Karpas-422 (cell line): ENCODE measurements at regions not wholly inside any gene's neighbourhood (a gene's known extent, or its start where the extent isn't known, plus 50 kb on each side); places are given as distances from the start of the nearest gene placed in this dataset.

ENCODE experiments used
- DNase-seq: peaks from one replicate; pipeline ENCODE4 v3.0.0-alpha.2; 2015
- H2AFZ ChIP-seq: fragments of 200-600 bp; sonication (generic); 2 replicates; pipeline ENCODE4 v1.6.1; 2014; ENCODE audit warnings: antibody characterized with exemption, low read length, mixed read lengths
- H3K27ac ChIP-seq: fragments of 200-600 bp; sonication (generic); 2 replicates; pipeline ENCODE4 v1.5.1; 2014; ENCODE audit warnings: mild to moderate bottlenecking, low read length, moderate library complexity
- H3K27me3 ChIP-seq: fragments of 200-600 bp; sonication (generic); 2 replicates; pipeline ENCODE4 v1.6.1; 2014; ENCODE audit warnings: low read length, mixed read lengths
- H3K36me3 ChIP-seq: fragments of 200-600 bp; sonication (generic); 2 replicates; pipeline ENCODE4 v1.6.1; 2014; ENCODE audit warnings: low read length, mixed read lengths; ENCODE audit not compliant: insufficient read depth
- H3K4me1 ChIP-seq: fragments of 200-600 bp; sonication (generic); 2 replicates; pipeline ENCODE4 v1.6.1; 2014; ENCODE audit warnings: mild to moderate bottlenecking, low read length, mixed read lengths
- H3K4me2 ChIP-seq: fragments of 200-600 bp; sonication (generic); 2 replicates; pipeline ENCODE4 v1.6.1; 2014; ENCODE audit warnings: low read length, low read depth, mild to moderate bottlenecking; ENCODE audit not compliant: poor library complexity, severe bottlenecking
- H3K4me3 ChIP-seq: fragments of 200-600 bp; sonication (generic); 2 replicates; pipeline ENCODE4 v1.5.1; 2014; ENCODE audit warnings: mild to moderate bottlenecking, antibody characterized with exemption, low read length, mixed read lengths
- H3K79me2 ChIP-seq: fragments of 200-600 bp; sonication (generic); 2 replicates; pipeline ENCODE4 v1.6.1; 2014; ENCODE audit warnings: mild to moderate bottlenecking, low read length, mixed read lengths
- H3K9ac ChIP-seq: fragments of 200-600 bp; sonication (generic); 2 replicates; pipeline ENCODE4 v1.6.0; 2014; ENCODE audit warnings: low read length
- H3K9me2 ChIP-seq: fragments of 200-600 bp; sonication (generic), shearing (Covaris generic); replicated peaks from 2 replicates; pipeline ENCODE4 v1.6.0; 2014; ENCODE audit warnings: mild to moderate bottlenecking, low read length, moderate library complexity; ENCODE audit not compliant: insufficient read depth
- H3K9me3 ChIP-seq: fragments of 300-700, 200-600 bp; sonication (generic); 2 replicates; pipeline ENCODE4 v1.6.1; 2014; ENCODE audit warnings: low read length, mixed read lengths
- H4K20me1 ChIP-seq: fragments of 200-600 bp; sonication (generic); 2 replicates; pipeline ENCODE4 v1.6.1; 2014; ENCODE audit warnings: mild to moderate bottlenecking, antibody characterized with exemption, low read length, low read depth; ENCODE audit not compliant: insufficient read depth

DNA sequence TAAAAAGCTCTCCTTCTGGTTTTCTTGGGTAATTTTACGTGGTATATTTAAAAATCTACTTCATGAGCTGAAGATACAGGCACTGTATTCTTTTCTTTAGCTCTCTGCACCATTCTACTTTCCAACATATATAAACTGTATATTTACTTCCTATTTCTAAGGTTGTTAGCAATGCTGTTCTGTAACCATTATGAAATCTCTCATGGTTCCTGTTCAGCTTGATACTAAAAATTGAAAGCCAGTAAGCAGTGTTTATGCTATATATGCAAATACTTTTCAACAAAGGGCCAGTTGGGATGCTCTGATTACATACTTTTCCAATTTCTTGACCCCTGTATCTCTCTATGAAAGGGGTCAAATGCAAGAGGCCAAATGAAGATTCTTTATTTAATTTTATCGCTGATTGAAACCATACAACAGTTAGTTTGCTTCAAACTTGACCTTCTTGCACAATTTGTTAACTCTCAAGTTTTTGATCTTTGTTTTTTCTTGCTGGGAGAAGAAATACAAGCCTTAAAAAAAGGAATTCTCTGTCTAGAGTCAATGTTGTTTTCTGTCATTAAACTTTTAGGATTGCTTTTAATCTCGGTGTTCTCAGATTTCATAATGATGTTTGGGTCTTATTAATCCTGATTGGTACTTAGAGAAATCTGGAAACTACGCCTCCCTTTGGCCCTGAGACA lies 223.2 kb downstream of the PRL start:
- no peak for DNase-seq
- Histone ChIP-seq H2AFZ (no peak overlapping the region), H3K9me3 (no peaks in the 10 kb centered on the region), H3K79me2 (no peaks in the 10 kb centered on the region), H3K27ac (no peak overlapping the region), H3K4me1 (no peaks in the 10 kb centered on the region), H3K4me3 (no peak overlapping the region), H3K9me2 (no peaks in the 10 kb centered on the region), H3K36me3 (no peaks in the 10 kb centered on the region), H3K27me3 (no peaks in the 10 kb centered on the region), H3K4me2 (no peak overlapping the region), H3K9ac (no peak overlapping the region), H4K20me1 (no peaks in the 10 kb centered on the region)

DNA sequence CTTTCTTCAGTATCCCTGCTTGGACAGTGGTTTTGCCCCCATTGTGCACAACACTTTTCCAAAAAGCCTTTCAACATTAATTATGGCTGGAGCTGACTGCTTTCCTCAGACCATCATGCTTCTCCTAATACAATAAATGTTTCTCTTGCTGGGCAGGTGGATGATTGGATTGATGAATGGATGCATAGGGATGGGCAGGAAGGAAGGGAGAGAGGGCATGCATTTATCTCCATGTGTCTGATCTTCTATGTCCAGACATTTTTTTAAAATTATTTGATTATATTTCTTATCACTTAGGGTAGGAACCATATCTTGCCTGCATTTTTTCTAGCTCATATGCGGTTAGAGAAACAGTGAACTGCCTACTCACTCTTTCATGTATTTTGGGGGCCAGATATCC lies 218.5 kb downstream of the PRL start:
- Histone ChIP-seq H3K4me1 (no peaks in the 10 kb centered on the region), H2AFZ (no peak overlapping the region), H3K4me2 (no peak overlapping the region), H4K20me1 (no peaks in the 10 kb centered on the region), H3K4me3 (no peak overlapping the region), H3K27ac (no peak overlapping the region), H3K9me3 (no peaks in the 10 kb centered on the region), H3K9me2 (no peaks in the 10 kb centered on the region), H3K79me2 (no peaks in the 10 kb centered on the region), H3K27me3 (no peaks in the 10 kb centered on the region), H3K9ac (no peak overlapping the region), H3K36me3 (no peaks in the 10 kb centered on the region)
- no peak for DNase-seq

DNA sequence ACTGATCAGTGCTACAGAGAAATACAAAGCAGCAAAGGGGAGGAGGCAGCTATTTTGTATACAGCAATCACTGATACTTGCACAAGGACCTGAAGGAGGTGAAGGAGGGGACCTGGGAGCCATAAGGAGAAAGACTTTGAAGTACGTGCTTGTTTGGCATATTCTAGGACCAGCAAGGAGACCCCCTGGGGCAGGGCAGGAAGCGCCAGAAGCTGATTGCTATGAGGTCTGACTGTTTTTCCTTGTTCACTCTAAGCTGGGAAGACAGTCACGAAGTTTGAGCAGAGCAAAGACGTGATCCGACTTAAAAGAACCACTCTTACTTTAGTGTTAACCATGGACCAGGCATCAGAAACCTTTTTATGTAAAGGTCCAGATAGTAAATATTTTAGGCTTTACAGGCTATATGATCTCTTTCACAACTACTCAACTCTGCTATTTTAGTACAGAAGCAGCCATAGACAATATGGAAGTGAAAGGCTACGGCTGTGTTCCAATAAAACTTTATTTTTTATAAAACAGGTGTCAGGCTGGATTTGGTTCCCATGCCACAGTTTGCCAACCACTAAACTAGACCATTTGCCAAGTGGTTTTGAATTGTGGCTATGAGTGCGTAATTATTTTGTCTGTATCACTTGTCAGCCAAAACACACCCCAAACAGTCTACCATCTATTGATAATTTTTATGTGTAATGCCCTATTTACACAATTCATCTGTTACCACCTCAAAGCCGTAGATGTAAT lies 217.9 kb downstream of the PRL start:
- DNase-seq = no peak
- H3K79me2 ChIP-seq = no peaks in the 10 kb centered on the region
- no peaks in the 10 kb centered on the region for H3K27me3 ChIP-seq
- H3K9me2 ChIP-seq = no peaks in the 10 kb centered on the region
- no peak overlapping the region for H2AFZ ChIP-seq
- H3K36me3 ChIP-seq = no peaks in the 10 kb centered on the region
- H3K4me3 ChIP-seq = no peak overlapping the region
- H3K27ac ChIP-seq = no peak overlapping the region
- H4K20me1 ChIP-seq = no peaks in the 10 kb centered on the region
- H3K4me1 ChIP-seq = no peaks in the 10 kb centered on the region
- H3K9me3 ChIP-seq = no peaks in the 10 kb centered on the region
- no peak overlapping the region for H3K9ac ChIP-seq
- H3K4me2 ChIP-seq = no peak overlapping the region

DNA sequence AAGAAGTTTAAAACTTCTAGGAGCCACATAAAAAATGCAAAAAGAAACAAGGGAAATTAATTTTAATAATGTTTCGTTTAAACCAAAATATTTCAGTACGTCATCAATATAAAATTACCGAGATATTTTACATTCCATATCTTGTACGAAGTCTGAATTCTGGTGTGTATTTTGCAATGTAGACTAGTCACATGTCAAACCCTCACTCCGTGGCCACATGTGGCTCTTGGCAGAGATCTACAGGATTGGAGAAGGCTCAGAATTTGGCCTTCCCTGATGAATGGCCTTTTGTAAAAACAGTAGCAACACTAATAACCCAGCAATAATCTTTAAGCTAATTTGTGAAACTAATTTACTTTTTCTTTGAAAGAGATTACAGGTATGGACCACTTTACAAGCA lies 217.1 kb downstream of the PRL start:
- Histone ChIP-seq H3K9me2 (no peaks in the 10 kb centered on the region; the same call in 1 of the 2 replicates), H3K9me3 (no peaks in the 10 kb centered on the region), H3K27ac (no peak overlapping the region), H3K9ac (no peak overlapping the region), H3K36me3 (no peaks in the 10 kb centered on the region), H4K20me1 (no peaks in the 10 kb centered on the region), H2AFZ (no peak overlapping the region), H3K4me2 (no peak overlapping the region), H3K4me3 (no peak overlapping the region), H3K27me3 (no peaks in the 10 kb centered on the region), H3K4me1 (no peaks in the 10 kb centered on the region), H3K79me2 (no peaks in the 10 kb centered on the region)
- no peak for DNase-seq

DNA sequence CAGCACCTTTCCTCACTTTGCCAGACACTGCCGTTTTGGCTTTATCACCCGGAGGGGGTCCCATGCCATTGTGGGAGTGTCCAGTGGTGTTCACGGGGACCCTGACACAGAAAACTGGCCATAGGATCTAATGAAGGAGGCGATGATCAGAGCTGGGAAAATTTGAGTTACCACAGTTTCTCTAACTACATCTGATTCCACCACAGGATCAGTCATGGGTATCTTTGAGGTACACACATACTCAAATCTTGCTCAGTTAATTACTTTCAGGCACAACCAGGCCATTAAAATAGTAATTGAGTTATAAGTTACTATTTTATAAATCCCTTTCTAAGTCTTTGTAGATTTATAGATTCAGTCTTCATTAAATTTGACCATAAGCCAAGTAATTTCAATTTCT lies 215.1 kb downstream of the PRL start:
- H4K20me1 ChIP-seq = no peaks in the 10 kb centered on the region
- no peak for DNase-seq
- no peak overlapping the region for H3K4me3 ChIP-seq
- no peak overlapping the region for H3K9ac ChIP-seq
- H3K27ac ChIP-seq = no peak overlapping the region
- H3K4me2 ChIP-seq = no peak overlapping the region
- no peaks in the 10 kb centered on the region for H3K27me3 ChIP-seq
- no peak overlapping the region for H2AFZ ChIP-seq
- H3K79me2 ChIP-seq = no peaks in the 10 kb centered on the region
- H3K36me3 ChIP-seq = no peaks in the 10 kb centered on the region
- no peaks in the 10 kb centered on the region for H3K4me1 ChIP-seq
- H3K9me3 ChIP-seq = no peaks in the 10 kb centered on the region
- H3K9me2 ChIP-seq = no peaks in the 10 kb centered on the region; the same call in 1 of the 2 replicates

DNA sequence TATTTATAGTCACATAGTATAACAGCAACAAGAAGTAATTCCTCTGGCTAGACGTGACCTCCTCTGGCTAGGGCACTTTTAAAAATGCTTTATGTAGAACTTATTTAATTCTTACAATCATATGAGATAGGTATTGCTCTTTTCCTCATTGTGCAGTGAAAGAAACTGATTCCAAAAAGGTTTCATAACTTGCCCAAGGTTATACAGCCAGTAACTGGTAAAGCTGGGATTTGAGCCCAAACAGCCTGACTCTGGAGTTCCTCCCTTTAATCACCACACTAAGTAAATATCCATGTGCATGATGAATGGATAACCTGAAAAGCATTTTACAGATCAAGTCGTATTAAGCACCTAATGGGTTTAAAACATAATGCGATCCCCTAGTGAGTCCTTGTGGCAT lies 214.6 kb downstream of the PRL start:
- no peaks in the 10 kb centered on the region; the same call in 1 of the 2 replicates for H3K9me2 ChIP-seq
- no peak overlapping the region for H3K27ac ChIP-seq
- H2AFZ ChIP-seq = no peak overlapping the region
- H3K4me3 ChIP-seq = no peak overlapping the region
- no peaks in the 10 kb centered on the region for H3K27me3 ChIP-seq
- H4K20me1 ChIP-seq = no peaks in the 10 kb centered on the region
- no peak for DNase-seq
- no peaks in the 10 kb centered on the region for H3K4me1 ChIP-seq
- no peak overlapping the region for H3K9ac ChIP-seq
- no peaks in the 10 kb centered on the region for H3K36me3 ChIP-seq
- no peaks in the 10 kb centered on the region for H3K79me2 ChIP-seq
- H3K9me3 ChIP-seq = no peaks in the 10 kb centered on the region
- H3K4me2 ChIP-seq = no peak overlapping the region

DNA sequence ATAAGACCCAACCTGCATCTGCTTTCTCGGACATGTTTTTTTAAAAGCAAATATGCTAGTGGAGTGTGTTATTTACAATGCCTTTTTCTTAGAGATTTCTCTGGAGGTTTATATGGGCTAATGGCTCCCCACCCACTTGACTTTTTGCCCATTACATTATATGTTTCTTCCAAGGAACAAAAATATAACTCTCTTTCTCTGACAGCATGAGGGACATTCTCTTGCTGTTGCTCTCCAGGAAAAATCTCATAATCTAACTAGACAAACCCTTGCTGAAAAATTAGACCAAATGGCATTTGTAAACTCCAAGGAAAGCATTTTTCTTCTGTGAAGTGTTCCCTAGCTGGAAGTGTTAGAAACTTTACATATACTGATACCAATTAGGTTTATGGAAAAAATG lies 213.7 kb downstream of the PRL start:
- Histone ChIP-seq H3K79me2 (no peaks in the 10 kb centered on the region), H3K9me3 (no peaks in the 10 kb centered on the region), H3K4me2 (no peak overlapping the region), H3K9me2 (no peaks in the 10 kb centered on the region; the same call in 1 of the 2 replicates), H3K4me3 (no peak overlapping the region), H2AFZ (no peak overlapping the region), H3K9ac (no peak overlapping the region), H3K27me3 (no peaks in the 10 kb centered on the region), H3K36me3 (no peaks in the 10 kb centered on the region), H4K20me1 (no peaks in the 10 kb centered on the region), H3K27ac (no peak overlapping the region), H3K4me1 (no peaks in the 10 kb centered on the region)
- DNase-seq = no peak

DNA sequence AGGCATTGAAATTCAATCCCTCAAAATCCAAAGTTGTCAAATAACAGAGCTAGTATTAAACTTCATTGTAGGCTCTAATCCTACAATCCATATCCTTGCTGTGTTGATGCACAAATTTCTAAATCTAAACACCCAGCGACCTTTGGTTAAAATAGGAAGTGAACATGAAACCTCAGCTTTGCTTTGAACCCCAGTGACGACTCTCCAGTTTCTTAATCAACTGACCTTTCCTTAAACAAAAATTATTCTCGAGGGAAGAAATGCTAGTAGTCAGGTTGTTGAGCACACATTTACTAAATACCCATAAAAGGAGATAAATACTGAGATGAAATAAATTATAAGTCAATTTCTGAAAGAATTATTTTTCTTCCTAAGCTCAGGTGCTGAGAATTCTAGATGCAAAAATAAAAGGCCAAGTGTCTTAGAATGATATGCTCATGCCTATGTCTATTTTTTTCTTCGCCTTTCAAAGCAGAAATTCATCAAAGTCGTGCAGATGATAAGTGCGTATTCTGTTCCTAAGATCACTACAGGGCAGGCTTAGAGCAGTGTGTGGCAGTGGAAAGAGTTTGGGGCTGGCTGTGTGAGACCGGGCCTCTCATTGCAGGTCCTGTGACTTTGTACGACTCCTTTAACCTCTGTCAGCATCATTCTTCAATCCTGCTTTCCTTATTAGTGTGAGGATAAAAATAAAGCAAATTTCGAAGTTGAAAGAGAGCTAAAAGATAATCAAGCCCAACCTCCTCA lies 208.7 kb downstream of the PRL start:
- H3K27ac ChIP-seq = no peak overlapping the region
- no peak for DNase-seq

More for the DNA sequence above, 208.7 kb downstream of the PRL start:
- Histone ChIP-seq H3K4me2 (no peak overlapping the region), H3K9me3 (no peaks in the 10 kb centered on the region), H3K9ac (no peak overlapping the region), H2AFZ (no peak overlapping the region), H3K79me2 (no peaks in the 10 kb centered on the region), H3K27me3 (no peaks in the 10 kb centered on the region), H3K4me1 (no peaks in the 10 kb centered on the region), H3K9me2 (no peaks in the 10 kb centered on the region; the same call in 1 of the 2 replicates), H3K36me3 (no peaks in the 10 kb centered on the region), H3K4me3 (no peak overlapping the region), H4K20me1 (no peaks in the 10 kb centered on the region)
